H1 (cell line): ENCODE measurements at regions not wholly inside any gene's neighbourhood (a gene's known extent, or its start where the extent isn't known, plus 50 kb on each side); places are given as distances from the start of the nearest gene placed in this dataset.

Source experiments
- CTCF ChIA-PET: fragments of 300-600 bp; sonication (Branson Sonifier 250); formaldehyde crosslinking; loops from one replicate; lab custom pipeline; 2021; ENCODE audit not compliant: partially characterized antibody; lab: Charles Lee
- POLR2A ChIA-PET: fragments of 300-600 bp; sonication (Branson Sonifier 250); formaldehyde crosslinking; loops from one replicate; lab custom pipeline; 2021; ENCODE audit warnings: inconsistent platforms; ENCODE audit not compliant: partially characterized antibody; lab: Charles Lee
- DNase-seq, 2 experiments: peaks; one replicate each; pipeline versions ENCODE4 v3.0.0 to v3.0.0-alpha.2; 2010 to 2022; ENCODE audit warnings: low spot score in 2 of 2, low read depth in 1 of 2, mixed read lengths in 1 of 2
- FAIRE-seq: peaks from 2 replicates; lab custom pipeline; 2011; peaks lifted over from hg19 to GRCh38; lab: Jason Lieb, UNC
- H2AFZ ChIP-seq: 2 replicates; pipeline ENCODE4 v1.8.1; 2012; ENCODE audit warnings: low read length, inconsistent platforms
- H2AK5ac ChIP-seq: 2 replicates; pipeline ENCODE4 v1.6.1; 2013; ENCODE audit warnings: low read depth, low read length
- H2BK120ac ChIP-seq: replicated peaks from 2 replicates; pipeline ENCODE3; 2013; ENCODE audit warnings: low read depth, low read length, inconsistent platforms
- H2BK12ac ChIP-seq: 2 replicates; pipeline ENCODE4 v1.6.1; 2013; ENCODE audit warnings: low read depth, low read length
- H2BK15ac ChIP-seq: 2 replicates; pipeline ENCODE4 v1.6.1; 2013; ENCODE audit warnings: low read length
- H2BK20ac ChIP-seq: 2 replicates; pipeline ENCODE4 v1.6.1; 2013; ENCODE audit warnings: low read length
- H2BK5ac ChIP-seq: 2 replicates; pipeline ENCODE4 v1.6.1; 2013; ENCODE audit warnings: low read depth, low read length
- H3K14ac ChIP-seq: 2 replicates; pipeline ENCODE4 v1.6.1; 2013; ENCODE audit warnings: inconsistent platforms; ENCODE audit not compliant: insufficient read length
- H3K18ac ChIP-seq: 2 replicates; pipeline ENCODE4 v1.6.1; 2013; ENCODE audit warnings: low read length; ENCODE audit errors: extremely low read depth
- H3K23ac ChIP-seq: 2 replicates; pipeline ENCODE4 v1.6.1; 2013; ENCODE audit warnings: inconsistent platforms; ENCODE audit not compliant: insufficient read length
- H3K23me2 ChIP-seq: 2 replicates; pipeline ENCODE4 v1.6.1; 2013; ENCODE audit warnings: low read depth, low read length
- H3K27ac ChIP-seq: 2 replicates; pipeline ENCODE4 v1.6.1; 2011; ENCODE audit warnings: low read depth, low read length, inconsistent platforms
- H3K27me3 ChIP-seq, 4 experiments: replicated peaks in 1 of 4; 1 replicate in 1 of 4; 2 replicates in 3 of 4; pipeline versions ENCODE4 v1.6.1 to v1.8.1; 2011 to 2013; ENCODE audit warnings: low read length in 3 of 4, mild to moderate bottlenecking in 3 of 4, inconsistent platforms in 2 of 4, mixed read lengths in 2 of 4, moderate library complexity in 1 of 4; ENCODE audit not compliant: control insufficient read depth in 3 of 4, insufficient read depth in 3 of 4; ENCODE audit errors: extremely low read depth in 1 of 4
- H3K36me3 ChIP-seq, 4 experiments: 2 replicates each; pipeline versions ENCODE4 v1.6.1 to v1.8.1; 2011 to 2013; ENCODE audit warnings: mild to moderate bottlenecking in 4 of 4, low read length in 3 of 4, moderate library complexity in 2 of 4, control low read depth in 1 of 4, inconsistent platforms in 1 of 4; ENCODE audit not compliant: insufficient read depth in 4 of 4, control insufficient read depth in 2 of 4
- H3K4ac ChIP-seq: replicated peaks from 2 replicates; pipeline ENCODE3; 2013; ENCODE audit warnings: low read length, low read depth, mixed read lengths, inconsistent platforms; ENCODE audit not compliant: insufficient read length
- H3K4me1 ChIP-seq, 4 experiments: replicated peaks in 1 of 4; 1 replicate in 1 of 4; 2 replicates in 3 of 4; pipeline versions ENCODE4 v1.6.1 to v1.8.1; 2011 to 2013; ENCODE audit warnings: low read length in 3 of 4, inconsistent platforms in 2 of 4, mixed read lengths in 1 of 4; ENCODE audit not compliant: insufficient read depth in 4 of 4, control insufficient read depth in 3 of 4
- H3K4me2 ChIP-seq, 2 experiments: 2 replicates each; pipeline versions ENCODE4 v1.6.1 to v1.8.1; 2011 to 2013; ENCODE audit warnings: low read depth in 2 of 2, low read length in 2 of 2, control low read depth in 1 of 2, inconsistent platforms in 1 of 2, mild to moderate bottlenecking in 1 of 2; ENCODE audit not compliant: insufficient read depth in 1 of 2
- H3K4me3 ChIP-seq, 4 experiments: fragments of 200-600, 300-600 bp in 1 of 4; sonication (generic), shearing (Covaris generic), sonication (Bioruptor Twin) in 1 of 4; 2 replicates each; pipeline versions ENCODE4 v1.5.1 to v1.8.1; 2011 to 2016; ENCODE audit warnings: low read length in 4 of 4, low read depth in 3 of 4, control low read depth in 2 of 4, inconsistent platforms in 2 of 4, mild to moderate bottlenecking in 2 of 4, mixed read lengths in 1 of 4, moderate library complexity in 1 of 4; ENCODE audit not compliant: insufficient read depth in 2 of 4; ENCODE audit errors: extremely low read depth in 1 of 4
- H3K56ac ChIP-seq: replicated peaks from 2 replicates; pipeline ENCODE3; 2013; ENCODE audit warnings: low read depth, mild to moderate bottlenecking, mixed read lengths, low read length, inconsistent platforms; ENCODE audit not compliant: insufficient read length
- H3K79me1 ChIP-seq: 2 replicates; pipeline ENCODE4 v1.6.1; 2013; ENCODE audit warnings: low read depth, low read length, control low read depth
- H3K79me2 ChIP-seq, 2 experiments: 2 replicates each; pipeline versions ENCODE4 v1.6.1 to v1.8.1; 2012 to 2013; ENCODE audit warnings: low read length in 2 of 2, mild to moderate bottlenecking in 2 of 2, inconsistent platforms in 1 of 2; ENCODE audit not compliant: insufficient read depth in 2 of 2, control insufficient read depth in 1 of 2
- H3K9ac ChIP-seq, 4 experiments: replicated peaks in 1 of 4; 1 replicate in 1 of 4; 2 replicates in 3 of 4; pipeline versions ENCODE4 v1.6.1 to v1.8.1; 2011 to 2013; ENCODE audit warnings: low read depth in 3 of 4, low read length in 3 of 4, control low read depth in 2 of 4, mild to moderate bottlenecking in 2 of 4, moderate library complexity in 2 of 4, inconsistent platforms in 1 of 4; ENCODE audit errors: extremely low read depth in 1 of 4
- H3K9me3 ChIP-seq, 2 experiments: 2 replicates each; pipeline versions ENCODE4 v1.6.1 to v1.8.1; 2012 to 2013; ENCODE audit warnings: mild to moderate bottlenecking in 2 of 2, moderate library complexity in 2 of 2, control low read depth in 1 of 2, inconsistent platforms in 1 of 2, low read depth in 1 of 2, low read length in 1 of 2, mixed read lengths in 1 of 2; ENCODE audit not compliant: insufficient read depth in 2 of 2
- H4K20me1 ChIP-seq, 2 experiments: replicated peaks in 1 of 2; 2 replicates each; pipeline versions ENCODE3 to v1.8.1; 2011 to 2013; ENCODE audit warnings: inconsistent platforms in 2 of 2, low read length in 2 of 2, mild to moderate bottlenecking in 1 of 2; ENCODE audit not compliant: insufficient read depth in 2 of 2, control insufficient read depth in 1 of 2
- H4K5ac ChIP-seq: 2 replicates; pipeline ENCODE4 v1.6.1; 2013; ENCODE audit warnings: low read length, low read depth, mixed read lengths, inconsistent platforms; ENCODE audit not compliant: insufficient read length
- H4K8ac ChIP-seq: 2 replicates; pipeline ENCODE4 v1.8.0; 2013; ENCODE audit warnings: mild to moderate bottlenecking, moderate library complexity, low read length, inconsistent platforms; ENCODE audit not compliant: insufficient read depth; ENCODE audit errors: extremely low read depth
- H4K91ac ChIP-seq: replicated peaks from 2 replicates; pipeline ENCODE3; 2013; ENCODE audit warnings: low read length, mixed read lengths, inconsistent platforms; ENCODE audit not compliant: insufficient read length
- BRCA1 ChIP-seq: IDR thresholded peaks from 2 replicates; pipeline ENCODE4 v1.6.1; 2012; ENCODE audit warnings: low read depth, low read length, improper control_type of control experiment
- CBX5 ChIP-seq: fragments of 300-800, 300-1000 bp; sonication (generic); IDR thresholded peaks from 2 replicates; pipeline ENCODE4 v1.7.1; 2016; ENCODE audit warnings: antibody characterized with exemption, low read length, low read depth
- CREB1 ChIP-seq: IDR thresholded peaks from 2 replicates; pipeline ENCODE4 v1.6.1; 2012; ENCODE audit warnings: inconsistent platforms
- CTCF ChIP-seq, 3 experiments: IDR thresholded peaks; 1 replicate in 2 of 3; 2 replicates in 1 of 3; pipeline versions ENCODE4 v1.5.1 to v1.6.1; 2011; ENCODE audit warnings: low read length in 3 of 3, mild to moderate bottlenecking in 3 of 3, inconsistent platforms in 2 of 3, low read depth in 1 of 3, moderate library complexity in 1 of 3; ENCODE audit not compliant: insufficient read depth in 1 of 3; ENCODE audit errors: control extremely low read depth in 1 of 3
- JUN ChIP-seq: IDR thresholded peaks from 2 replicates; pipeline ENCODE4 v1.6.1; 2011; ENCODE audit warnings: low read depth, mild to moderate bottlenecking, improper control_type of control experiment, low read length
- NANOG ChIP-seq: IDR thresholded peaks from 2 replicates; pipeline ENCODE4 v1.6.1; 2011; ENCODE audit warnings: low read length, low read depth, mild to moderate bottlenecking, inconsistent platforms; ENCODE audit not compliant: insufficient read depth, poor library complexity, severe bottlenecking
- SIN3A ChIP-seq, 2 experiments: IDR thresholded peaks in 1 of 2; conservative IDR thresholded peaks in 1 of 2; 2 replicates each; pipeline ENCODE4 v1.6.1; 2011 to 2012; ENCODE audit warnings: low read length in 2 of 2, improper control_type of control experiment in 1 of 2, low read depth in 1 of 2, mild to moderate bottlenecking in 1 of 2
- TCF12 ChIP-seq: IDR thresholded peaks from 2 replicates; pipeline ENCODE4 v1.6.1; 2011; ENCODE audit warnings: low read depth, mild to moderate bottlenecking, low read length
- USF2 ChIP-seq: IDR thresholded peaks from 2 replicates; pipeline ENCODE4 v1.6.1; 2011; ENCODE audit warnings: low read length, improper control_type of control experiment
- WGBS, 2 experiments: shearing (Covaris generic) in 1 of 2; methylation state at CpG; one replicate each; pipeline versions ENCODE4 v1.1.6 to v1.1.7; 2013 to 2015; ENCODE audit warnings: low lambda C conversion rate in 2 of 2, mixed read lengths in 2 of 2, inconsistent platforms in 1 of 2, low coverage in 1 of 2, missing lambda C conversion rate in 1 of 2; ENCODE audit not compliant: insufficient replicate concordance in 2 of 2, insufficient coverage in 1 of 2, insufficient read length in 1 of 2; ENCODE audit errors: extremely low coverage in 1 of 2, missing lambda C conversion rate in 1 of 2; 5-methylcytosine and 5-hydroxymethylcytosine counted together
- TF ChIP-seq, protein P1 (sequence below): IDR thresholded peaks from 2 replicates; pipeline ENCODE4 v1.6.1; 2011; ENCODE audit warnings: low read depth, mild to moderate bottlenecking, low read length; ENCODE audit not compliant: insufficient read depth

- H4K8ac ChIP-seq = no peak overlapping the region
- no peak overlapping the region for H4K91ac ChIP-seq
- no peaks in the 10 kb centered on the region for H3K4me1 ChIP-seq
- no peaks in the 10 kb centered on the region for H3K23me2 ChIP-seq
- no peak overlapping the region for H2BK20ac ChIP-seq
- no peaks in the 10 kb centered on the region for H3K79me1 ChIP-seq
- H3K4ac ChIP-seq = no peak overlapping the region
- TF ChIP-seq USF2 (no peak), TCF12 (no peak), SIN3A (conservative IDR thresholded peaks at IDR 0.05 in 1 of 2, IDR thresholded peaks at IDR 0.05 in 1 of 2; ENCODE audit: low read depth in 1 of 2, low read length in 2 of 2) (no peak), NANOG (no peak), BRCA1 (no peak), CTCF (IDR thresholded peaks at IDR 0.05; ENCODE audit: control extremely low read depth in 1 of 3, insufficient read depth in 1 of 3, low read depth in 1 of 3, low read length in 3 of 3) (no peak), CREB1 (no peak), JUN (no peak), CBX5 (no peak)
- TF ChIP-seq, protein P1, sequence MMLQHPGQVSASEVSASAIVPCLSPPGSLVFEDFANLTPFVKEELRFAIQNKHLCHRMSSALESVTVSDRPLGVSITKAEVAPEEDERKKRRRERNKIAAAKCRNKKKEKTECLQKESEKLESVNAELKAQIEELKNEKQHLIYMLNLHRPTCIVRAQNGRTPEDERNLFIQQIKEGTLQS = no peak
- DNase-seq = no peak
- no peak overlapping the region for H3K56ac ChIP-seq
- no peak overlapping the region for H3K23ac ChIP-seq
- H2BK15ac ChIP-seq = no peak overlapping the region
- H4K20me1 ChIP-seq = no peaks in the 10 kb centered on the region
- no peak overlapping the region for H3K18ac ChIP-seq
- H4K5ac ChIP-seq = no peak overlapping the region
- no peak overlapping the region for H2AFZ ChIP-seq
- no peak overlapping the region for H3K9ac ChIP-seq
- no peak overlapping the region for H2BK5ac ChIP-seq
- H3K27me3 ChIP-seq = no peaks in the 10 kb centered on the region
- ChIA-PET CTCF (interaction anchor here (1.3 kb wide), 1 partner anchor 25 kb away, joined by 4 read pairs; no protein-coding TSS in a partner anchor), POLR2A (interaction anchor here (1.3 kb wide), 1 partner anchor 10 kb away, joined by 3 read pairs; no protein-coding TSS in a partner anchor)
- no peaks in the 10 kb centered on the region for H3K36me3 ChIP-seq
- no peaks in the 10 kb centered on the region for H3K79me2 ChIP-seq
- no peak overlapping the region for H3K4me3 ChIP-seq
- FAIRE-seq = no peak
- WGBS, 2 experiments = 75% methylated on average over 7 of the region's 7 CpGs; no CpG with 5 or more reads in 1 of the 2 experiments
- no peak overlapping the region for H2BK120ac ChIP-seq
- no peak overlapping the region for H3K4me2 ChIP-seq
- no peak overlapping the region for H3K14ac ChIP-seq
- no peak overlapping the region for H2BK12ac ChIP-seq
- H2AK5ac ChIP-seq = no peak overlapping the region
- H3K9me3 ChIP-seq = peaks cover 0 to 5% of the 10 kb centered on the region in 2 experiments; a peak in 1 of 4 replicates
- no peak overlapping the region for H3K27ac ChIP-seq
These were observed 204.4 kb upstream of the C2CD4B start for GRCh38 chr15:62369454-62369853.
